ENCODE measurements at regions not wholly inside any gene's neighbourhood (a gene's known extent, or its start where the extent isn't known, plus 50 kb on each side); places are given as distances from the start of the nearest gene placed in this dataset.

DNA sequence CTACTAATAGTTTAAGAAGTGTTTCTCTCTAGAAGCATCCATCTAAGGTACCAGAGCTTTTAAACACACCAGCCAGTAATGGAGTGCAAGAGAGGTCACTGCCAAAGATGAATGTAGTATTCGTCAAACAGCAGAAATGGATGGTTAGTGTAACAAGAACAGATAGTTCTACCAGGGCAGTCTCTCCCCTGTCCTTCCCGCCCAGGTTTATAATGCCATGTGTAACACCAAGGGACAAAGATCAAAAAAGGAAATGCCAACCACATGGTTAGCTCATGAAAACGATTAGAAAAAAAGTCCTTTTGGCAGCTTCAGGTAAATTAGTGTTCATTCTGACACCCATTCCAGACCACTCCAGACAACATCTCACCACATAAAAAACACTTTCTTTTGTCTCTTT is 100.9 kb downstream of the RPS29 start:
- Histone ChIP-seq H3K4me1 (no peaks in the 10 kb centered on the region), H3K36me3 (no peaks in the 10 kb centered on the region), H3K4me3 (no peak overlapping the region), H3K27me3 (no peaks in the 10 kb centered on the region), H3K27ac (no peak overlapping the region), H3K9me3 (peaks cover 0 to 5% of the 10 kb centered on the region in 2 donors)
- DNase-seq: no peak
- intact Hi-C loops (cut with DNase I): no loop called here
- ATAC-seq: no peak
- TF ChIP-seq CTCF (IDR thresholded peaks at IDR 0.05): no peak

DNA sequence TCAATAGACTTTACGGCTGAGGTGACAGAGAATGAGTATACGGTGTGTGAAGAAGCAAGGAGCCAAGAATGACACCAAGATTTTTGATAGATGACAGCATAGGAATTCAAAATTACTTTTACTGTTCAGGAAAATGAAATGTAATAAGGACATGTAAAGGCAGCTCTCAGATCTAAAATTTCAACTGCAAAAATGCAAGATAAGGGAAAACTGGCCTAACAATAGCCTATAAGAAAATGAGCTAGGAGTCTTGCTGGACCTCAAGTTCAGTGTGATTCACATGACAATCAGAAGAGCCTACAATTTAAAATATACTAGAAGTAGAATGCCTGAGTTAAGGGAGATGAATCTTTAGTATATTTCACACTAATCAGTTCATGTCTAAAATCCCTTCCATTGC is 102.0 kb downstream of the RPS29 start:
- DNase-seq: no peak
- H3K36me3 ChIP-seq: no peaks in the 10 kb centered on the region
- ATAC-seq: no peak
- TF ChIP-seq CTCF (IDR thresholded peaks at IDR 0.05): no peak
- no peaks in the 10 kb centered on the region for H3K27me3 ChIP-seq
- intact Hi-C loops (cut with DNase I): no loop called here
- no peak overlapping the region for H3K4me3 ChIP-seq
- no peaks in the 10 kb centered on the region for H3K4me1 ChIP-seq
- peaks cover 0 to 5% of the 10 kb centered on the region in 2 donors for H3K9me3 ChIP-seq
- H3K27ac ChIP-seq: no peak overlapping the region

- TF ChIP-seq CTCF (IDR thresholded peaks at IDR 0.05): no peak
- no peaks in the 10 kb centered on the region for H3K4me1 ChIP-seq
Observed at GRCh38 chr14:49483268-49483667, 102.9 kb downstream of the RPS29 start.

DNA sequence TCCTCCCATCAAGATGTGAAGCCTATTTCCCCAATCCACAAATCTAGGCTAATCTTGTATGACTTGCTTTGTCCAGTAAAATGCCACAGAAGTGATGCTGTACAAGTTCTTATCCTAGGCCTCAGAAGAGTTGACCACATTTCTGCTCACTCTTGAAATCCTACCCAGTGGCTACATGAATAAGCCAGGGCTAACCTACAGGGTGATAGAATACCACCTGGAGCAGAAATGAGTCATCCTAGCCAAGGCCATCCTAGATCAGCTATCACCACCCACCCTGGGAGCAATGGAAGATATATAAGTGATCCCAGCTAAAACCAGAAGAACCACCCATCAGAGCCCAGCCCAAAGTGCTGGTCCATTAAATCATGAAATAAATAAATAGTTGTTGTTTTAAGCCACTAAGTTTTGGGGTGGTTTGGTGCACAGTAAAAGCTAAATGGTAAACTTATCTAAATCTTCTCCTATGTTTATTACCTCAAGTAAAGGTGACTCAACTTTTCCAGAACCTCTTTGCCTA is 105.1 kb downstream of the RPS29 start:
- DNase-seq (no peak), ATAC-seq (no peak)
- no peak overlapping the region for H3K4me3 ChIP-seq
- peaks cover 0 to 5% of the 10 kb centered on the region in 2 donors for H3K9me3 ChIP-seq
- no peaks in the 10 kb centered on the region for H3K27me3 ChIP-seq
- TF ChIP-seq CTCF (IDR thresholded peaks at IDR 0.05): no peak
- H3K27ac ChIP-seq: no peak overlapping the region
- no peaks in the 10 kb centered on the region for H3K4me1 ChIP-seq
- intact Hi-C loops (cut with DNase I): no loop called here
- H3K36me3 ChIP-seq: no peaks in the 10 kb centered on the region

More at GRCh38 chr14:49483268-49483667, 102.9 kb downstream of the RPS29 start:
- ATAC-seq (no peak), DNase-seq (no peak)
- no peaks in the 10 kb centered on the region for H3K36me3 ChIP-seq
- peaks cover 0 to 5% of the 10 kb centered on the region in 2 donors for H3K9me3 ChIP-seq
- H3K27me3 ChIP-seq: no peaks in the 10 kb centered on the region
- H3K4me3 ChIP-seq: no peak overlapping the region
- no peak overlapping the region for H3K27ac ChIP-seq
- intact Hi-C loops (cut with DNase I): no loop called here

- DNase-seq (no peak), ATAC-seq (peak; percentile 75)
- H3K27ac ChIP-seq: peak overlapping the region in 1 of 2 donors; percentile 54
Observed at GRCh38 chr14:49480053-49480760, 106.0 kb downstream of the RPS29 start.

More at GRCh38 chr14:49480053-49480760, 106.0 kb downstream of the RPS29 start:
- H3K9me3 ChIP-seq: peaks cover 0 to 5% of the 10 kb centered on the region in 2 donors
- TF ChIP-seq CTCF (IDR thresholded peaks at IDR 0.05): no peak
- H3K4me3 ChIP-seq: no peak overlapping the region
- intact Hi-C loops (cut with DNase I): no loop called here
- no peaks in the 10 kb centered on the region for H3K4me1 ChIP-seq
- H3K36me3 ChIP-seq: no peaks in the 10 kb centered on the region
- no peaks in the 10 kb centered on the region for H3K27me3 ChIP-seq

All from left lung (tissue), 4 donors.